ENCODE measurements at regions not wholly inside any gene's neighbourhood (a gene's known extent, or its start where the extent isn't known, plus 50 kb on each side); places are given as distances from the start of the nearest gene placed in this dataset.
"Not testable (repeated sequence)": the region's sequence is repeated elsewhere in the genome, so short reads cannot be mapped to it uniquely, and the experiment has no call there.

DNA sequence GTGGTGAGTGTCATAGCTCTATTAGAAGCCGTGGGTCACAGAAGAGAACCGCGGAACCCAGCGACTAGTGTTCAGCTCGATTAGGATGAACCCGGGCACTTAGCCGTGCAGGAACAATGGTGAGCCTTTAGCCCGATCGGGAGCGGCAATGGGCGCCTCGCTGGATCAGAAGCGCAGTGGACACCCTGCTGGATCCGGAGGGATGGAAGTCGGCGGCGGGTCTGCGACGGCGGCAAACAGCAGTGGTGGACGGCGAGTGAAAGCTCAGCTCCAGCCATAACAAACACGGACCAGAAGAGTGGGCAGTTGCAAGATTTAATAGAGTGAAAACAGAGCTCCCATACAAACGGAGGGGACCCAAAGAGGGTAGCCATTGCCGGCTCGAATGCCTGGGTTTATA, 72.7 kb upstream of the EN2 start:
- TF ChIP-seq, protein P1, sequence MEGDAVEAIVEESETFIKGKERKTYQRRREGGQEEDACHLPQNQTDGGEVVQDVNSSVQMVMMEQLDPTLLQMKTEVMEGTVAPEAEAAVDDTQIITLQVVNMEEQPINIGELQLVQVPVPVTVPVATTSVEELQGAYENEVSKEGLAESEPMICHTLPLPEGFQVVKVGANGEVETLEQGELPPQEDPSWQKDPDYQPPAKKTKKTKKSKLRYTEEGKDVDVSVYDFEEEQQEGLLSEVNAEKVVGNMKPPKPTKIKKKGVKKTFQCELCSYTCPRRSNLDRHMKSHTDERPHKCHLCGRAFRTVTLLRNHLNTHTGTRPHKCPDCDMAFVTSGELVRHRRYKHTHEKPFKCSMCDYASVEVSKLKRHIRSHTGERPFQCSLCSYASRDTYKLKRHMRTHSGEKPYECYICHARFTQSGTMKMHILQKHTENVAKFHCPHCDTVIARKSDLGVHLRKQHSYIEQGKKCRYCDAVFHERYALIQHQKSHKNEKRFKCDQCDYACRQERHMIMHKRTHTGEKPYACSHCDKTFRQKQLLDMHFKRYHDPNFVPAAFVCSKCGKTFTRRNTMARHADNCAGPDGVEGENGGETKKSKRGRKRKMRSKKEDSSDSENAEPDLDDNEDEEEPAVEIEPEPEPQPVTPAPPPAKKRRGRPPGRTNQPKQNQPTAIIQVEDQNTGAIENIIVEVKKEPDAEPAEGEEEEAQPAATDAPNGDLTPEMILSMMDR (conservative IDR thresholded peaks at IDR 0.05 in 1 of 2, IDR thresholded peaks at IDR 0.05 in 1 of 2; ENCODE audit: low read depth in 1 of 2, low read length in 2 of 2), result not testable (repeated sequence)
- TF ChIP-seq EZH2 (IDR thresholded peaks at IDR 0.05; ENCODE audit: low read length, missing control alignments), result not testable (repeated sequence)

Data from fibroblast of lung (primary cell).